ENCODE measurements at regions not wholly inside any gene's neighbourhood (a gene's known extent, or its start where the extent isn't known, plus 50 kb on each side); places are given as distances from the start of the nearest gene placed in this dataset.

GRCh38 chr3:117873249-117873600, 1161.4 kb downstream of the IGSF11 start:
- no peak for TF ChIP-seq CTCF (IDR thresholded peaks at IDR 0.05; ENCODE audit: low read depth, low read length)
- TF ChIP-seq EZH2phosphoT487 (IDR thresholded peaks at IDR 0.05; ENCODE audit: low read depth) = no peak

All from OCI-LY3 (cell line).